Mammary epithelial cell (primary cell): ENCODE measurements at regions not wholly inside any gene's neighbourhood (a gene's known extent, or its start where the extent isn't known, plus 50 kb on each side); places are given as distances from the start of the nearest gene placed in this dataset.

Experiments used
- EZH2 ChIP-seq: IDR thresholded peaks from 2 replicates; pipeline ENCODE4 v1.6.1; 2012; ENCODE audit warnings: low read length, inconsistent platforms, borderline replicate concordance
- TF ChIP-seq, protein P1 (sequence below), 2 donors: IDR thresholded peaks in 1 of 2; conservative IDR thresholded peaks in 1 of 2; 2 replicates each; pipeline ENCODE4 v1.5.1; 2011 to 2012; ENCODE audit warnings: inconsistent platforms in 2 of 2, low read length in 2 of 2, mild to moderate bottlenecking in 2 of 2, control low read depth in 1 of 2, low read depth in 1 of 2; ENCODE audit not compliant: insufficient read depth in 1 of 2; ENCODE audit errors: extremely low read depth in 1 of 2

DNA sequence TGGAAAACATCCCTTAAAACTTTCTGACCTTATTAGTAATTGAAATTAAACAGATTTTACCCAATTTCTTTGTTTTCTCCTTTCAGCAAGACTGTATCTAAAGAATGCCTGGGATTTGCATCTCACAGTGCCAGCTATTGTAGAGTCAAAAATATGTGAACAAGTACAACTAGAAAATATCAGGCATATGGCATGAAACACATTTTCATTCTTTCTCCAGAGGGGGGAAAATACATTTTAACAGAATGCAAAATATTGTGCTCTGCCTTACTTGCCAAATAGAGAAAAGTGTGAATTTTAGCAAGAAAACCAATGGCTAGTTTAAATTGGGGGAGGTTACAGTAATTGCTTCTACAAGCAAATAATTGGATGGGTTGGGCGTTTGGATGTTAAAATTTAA lies 366.6 kb upstream of the FIGN start:
- TF ChIP-seq, protein P1, sequence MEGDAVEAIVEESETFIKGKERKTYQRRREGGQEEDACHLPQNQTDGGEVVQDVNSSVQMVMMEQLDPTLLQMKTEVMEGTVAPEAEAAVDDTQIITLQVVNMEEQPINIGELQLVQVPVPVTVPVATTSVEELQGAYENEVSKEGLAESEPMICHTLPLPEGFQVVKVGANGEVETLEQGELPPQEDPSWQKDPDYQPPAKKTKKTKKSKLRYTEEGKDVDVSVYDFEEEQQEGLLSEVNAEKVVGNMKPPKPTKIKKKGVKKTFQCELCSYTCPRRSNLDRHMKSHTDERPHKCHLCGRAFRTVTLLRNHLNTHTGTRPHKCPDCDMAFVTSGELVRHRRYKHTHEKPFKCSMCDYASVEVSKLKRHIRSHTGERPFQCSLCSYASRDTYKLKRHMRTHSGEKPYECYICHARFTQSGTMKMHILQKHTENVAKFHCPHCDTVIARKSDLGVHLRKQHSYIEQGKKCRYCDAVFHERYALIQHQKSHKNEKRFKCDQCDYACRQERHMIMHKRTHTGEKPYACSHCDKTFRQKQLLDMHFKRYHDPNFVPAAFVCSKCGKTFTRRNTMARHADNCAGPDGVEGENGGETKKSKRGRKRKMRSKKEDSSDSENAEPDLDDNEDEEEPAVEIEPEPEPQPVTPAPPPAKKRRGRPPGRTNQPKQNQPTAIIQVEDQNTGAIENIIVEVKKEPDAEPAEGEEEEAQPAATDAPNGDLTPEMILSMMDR (conservative IDR thresholded peaks at IDR 0.05 in 1 of 2, IDR thresholded peaks at IDR 0.05 in 1 of 2; ENCODE audit: extremely low read depth in 1 of 2, insufficient read depth in 1 of 2, low read depth in 1 of 2, low read length in 2 of 2) = no peak
- TF ChIP-seq EZH2 = no peak
